Fibroblast of skin of abdomen (primary cell): ENCODE measurements at regions not wholly inside any gene's neighbourhood (a gene's known extent, or its start where the extent isn't known, plus 50 kb on each side); places are given as distances from the start of the nearest gene placed in this dataset.

Experiments
- DNase-seq: peaks from one replicate; pipeline ENCODE4 v3.0.0-alpha.2; 2013

DNA sequence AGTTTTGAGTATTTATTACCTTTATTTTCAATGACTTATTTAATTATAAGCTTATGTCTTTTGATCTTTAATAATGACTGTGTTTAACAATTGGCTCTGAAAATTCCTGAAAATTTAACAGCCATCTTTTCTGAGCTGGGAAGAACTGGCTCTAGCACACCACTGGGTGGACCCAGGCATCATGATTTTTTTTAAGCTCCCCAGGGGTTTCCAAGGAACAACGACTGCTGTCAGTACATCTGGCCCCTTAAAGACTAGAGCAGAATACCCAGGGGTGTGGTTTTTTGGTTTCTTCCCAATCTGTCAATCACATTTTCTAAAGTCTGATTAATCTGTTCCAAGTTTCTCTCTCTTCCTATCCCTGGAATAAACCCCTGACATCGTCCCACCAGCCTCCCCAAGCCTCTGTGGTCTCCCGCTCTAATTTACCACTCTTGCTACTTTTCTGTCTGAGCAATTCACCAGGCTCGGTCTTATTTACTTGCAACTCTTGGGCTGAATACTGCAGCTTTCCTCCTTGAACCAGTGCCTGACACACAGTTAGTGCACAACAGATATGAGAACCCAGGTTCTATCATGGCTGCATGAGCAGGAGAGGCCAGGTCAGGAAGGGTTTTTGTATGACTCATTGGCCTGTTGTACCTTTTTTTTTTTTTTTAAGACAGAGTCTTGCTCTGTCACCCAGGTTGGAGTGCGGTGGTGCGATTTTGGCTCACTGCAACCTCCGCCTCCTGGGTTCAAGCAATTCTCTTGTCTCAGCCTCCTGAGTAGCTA, 321.9 kb downstream of the ZSWIM6 start:
- no peak for DNase-seq

DNA sequence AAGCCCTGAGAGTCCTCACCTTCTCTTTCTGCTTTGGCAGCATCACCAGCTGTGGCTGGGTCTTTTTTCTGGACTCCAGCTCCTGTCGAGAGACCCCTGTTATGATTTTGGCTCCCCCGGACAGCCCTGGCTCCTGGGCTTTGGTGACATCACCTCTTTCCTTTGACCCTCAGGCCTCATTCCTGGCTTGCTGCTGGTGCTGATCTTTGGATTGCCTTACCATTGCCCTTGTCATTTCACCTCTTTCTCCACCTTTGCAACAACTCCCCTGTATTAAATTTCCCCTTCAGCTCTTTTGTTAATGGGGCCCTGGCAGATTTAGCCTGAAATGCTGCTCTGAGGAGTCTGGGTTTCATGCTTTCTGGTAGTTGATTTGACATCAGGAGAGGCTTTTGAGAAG, 322.8 kb downstream of the ZSWIM6 start:
- DNase-seq: no peak

DNA sequence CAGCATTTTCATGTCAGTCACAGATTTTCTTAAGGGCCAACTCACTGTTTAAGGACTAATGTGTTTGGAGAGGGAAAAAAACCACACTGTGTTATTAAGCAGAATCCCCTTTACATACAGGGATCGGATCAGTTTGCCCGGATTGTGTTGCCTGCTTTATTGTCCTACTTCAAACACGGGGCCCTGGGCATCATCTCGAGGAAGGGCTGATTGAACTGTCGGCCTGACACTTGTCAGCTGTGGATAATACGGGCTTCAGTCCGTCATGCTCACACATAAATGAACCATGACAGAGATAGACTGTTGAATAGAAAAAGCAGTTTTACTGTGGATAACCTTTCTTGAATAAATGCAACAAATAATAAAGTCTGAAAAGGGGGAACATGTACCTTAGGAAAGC, 325.0 kb downstream of the ZSWIM6 start:
- DNase-seq: no peak

DNA sequence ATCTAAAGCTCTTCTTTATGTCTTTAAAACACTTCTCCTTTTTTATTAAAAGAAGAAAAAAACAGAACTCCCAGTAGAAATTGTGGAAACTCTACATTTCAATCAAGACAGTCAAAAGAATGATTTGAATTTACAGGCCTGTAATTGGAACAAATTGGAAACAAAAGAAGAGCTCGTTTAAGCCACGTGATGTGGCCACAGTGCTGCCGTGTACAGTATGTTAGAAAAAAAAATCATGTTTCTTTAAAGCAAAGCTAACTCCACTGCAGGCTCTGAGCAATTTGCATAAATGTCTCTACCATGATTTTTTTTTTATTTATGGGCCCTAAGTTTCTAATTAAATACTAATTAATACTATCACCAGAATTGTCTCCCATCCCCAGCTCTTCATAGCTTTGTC, 325.6 kb downstream of the ZSWIM6 start:
- no peak for DNase-seq

DNA sequence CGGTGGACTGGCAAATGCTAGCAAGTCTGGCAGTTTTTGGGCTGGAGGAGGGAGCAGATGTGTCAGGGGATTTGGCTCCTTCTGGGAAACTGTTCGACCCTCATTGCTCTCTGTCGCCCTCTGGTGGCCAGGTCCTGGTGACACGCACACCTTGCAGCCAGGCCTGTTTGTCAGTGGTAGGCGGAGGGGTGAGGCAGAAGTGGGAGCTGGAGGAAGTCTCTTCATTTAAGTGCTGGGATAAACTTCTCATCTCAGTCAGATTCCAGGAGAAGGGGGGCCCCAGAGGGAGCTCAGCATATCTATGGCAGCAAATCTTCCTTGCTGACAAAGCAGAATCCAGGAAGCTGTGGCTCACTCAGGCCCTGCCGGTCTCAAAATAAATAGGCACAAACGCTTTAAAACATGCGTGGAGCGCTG, 326.5 kb downstream of the ZSWIM6 start:
- peak; percentile 71 for DNase-seq

DNA sequence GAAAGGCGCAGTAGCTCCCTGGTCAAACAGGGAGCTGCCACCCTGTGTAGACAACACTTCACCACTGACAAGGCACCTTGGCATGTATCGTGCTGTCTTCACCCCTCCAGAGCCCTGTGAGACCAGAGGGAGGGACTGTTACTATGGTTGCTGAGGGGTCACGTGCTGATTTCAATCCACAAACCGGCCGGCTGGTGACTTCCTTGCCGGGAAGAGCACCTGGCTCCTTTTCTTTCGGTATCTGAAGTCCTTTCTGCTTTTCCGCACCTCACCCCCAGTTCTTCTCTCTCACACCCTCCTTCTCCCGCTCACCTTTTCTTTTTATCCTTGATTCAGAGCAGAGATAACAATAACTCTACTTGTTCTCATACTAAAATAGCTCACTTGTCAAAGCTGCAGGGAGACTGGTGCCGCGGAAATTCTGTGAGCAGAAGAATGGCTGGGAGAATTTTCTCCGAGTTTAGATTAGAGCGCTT, 327.2 kb downstream of the ZSWIM6 start:
- no peak for DNase-seq

DNA sequence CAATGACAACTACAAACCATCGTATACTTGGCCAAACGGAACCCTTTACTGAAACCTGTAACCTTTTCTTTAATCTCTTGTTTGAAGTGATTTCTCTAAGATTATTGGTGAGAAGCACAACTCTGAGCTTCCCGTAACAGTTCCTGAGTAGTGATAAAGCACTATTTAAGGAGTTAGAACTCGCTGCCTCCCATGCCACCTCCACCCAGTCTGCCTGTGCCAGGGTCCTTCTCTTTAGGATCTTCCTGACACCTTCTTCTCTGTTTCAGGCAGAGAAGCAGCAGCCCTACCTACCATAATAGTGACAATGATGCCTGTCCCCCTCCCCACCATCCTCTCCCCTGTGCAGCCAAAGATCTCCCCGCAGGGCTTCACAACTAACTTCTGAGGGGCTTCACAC, 330.6 kb downstream of the ZSWIM6 start:
- DNase-seq: no peak

DNA sequence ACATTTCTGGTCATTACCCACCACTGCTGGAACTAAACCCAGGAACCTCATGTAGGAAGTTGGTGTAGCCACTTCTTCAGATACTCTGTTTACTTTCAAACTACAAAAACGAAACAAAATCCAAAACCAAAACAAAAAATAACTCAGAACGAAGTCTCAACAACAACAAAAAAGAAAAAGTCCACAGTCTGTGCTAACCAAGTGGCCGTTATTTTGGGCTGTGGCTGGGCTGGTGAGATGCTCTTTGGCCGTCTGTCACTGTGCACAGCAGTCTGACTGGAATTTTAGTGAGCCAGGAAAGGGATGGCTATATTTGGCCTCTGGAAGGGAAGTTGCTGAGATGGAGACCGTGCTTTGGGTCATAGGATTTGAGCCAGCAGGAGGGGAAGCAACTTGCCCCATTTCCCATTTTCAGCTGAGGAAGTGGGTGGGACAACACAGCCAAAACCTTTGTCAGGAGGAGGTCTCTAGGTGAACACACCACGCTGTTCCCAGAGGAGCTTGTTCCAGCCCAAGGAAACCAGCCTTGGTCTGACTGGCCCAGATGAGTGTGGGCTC, 334.1 kb downstream of the ZSWIM6 start:
- no peak for DNase-seq

DNA sequence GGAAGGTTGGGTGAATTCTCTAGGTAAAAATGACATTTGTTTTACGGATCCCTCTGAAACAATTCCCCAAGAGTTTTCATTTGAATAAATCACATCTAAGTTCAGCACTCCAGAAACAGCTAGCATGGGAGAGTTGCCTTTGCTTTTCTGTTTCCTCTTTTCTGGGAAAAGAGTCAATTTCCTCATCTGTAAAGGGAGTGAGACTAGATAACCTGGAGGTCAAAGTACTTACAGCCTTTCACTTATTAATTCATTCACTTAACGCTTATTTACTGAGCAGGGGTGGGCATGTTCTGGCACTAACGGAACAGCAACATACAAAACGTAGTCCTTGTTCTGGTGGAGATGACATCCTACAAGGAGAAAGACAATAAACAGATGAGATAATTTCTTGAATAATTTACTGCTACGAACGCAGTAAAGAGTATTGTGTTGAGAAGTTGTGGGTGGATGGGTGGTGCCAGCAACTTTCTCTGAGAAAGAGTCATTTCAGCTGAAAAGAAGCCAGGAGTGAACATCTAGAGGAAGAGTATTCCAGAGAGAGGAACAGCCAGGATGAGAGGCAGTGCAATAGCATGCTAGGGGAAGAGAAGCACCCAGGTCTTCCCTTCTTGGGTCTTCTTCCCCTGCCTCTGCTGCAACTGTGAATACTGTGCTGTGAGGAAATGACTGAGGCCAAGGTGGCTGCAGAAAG, 335.6 kb downstream of the ZSWIM6 start:
- DNase-seq: no peak

DNA sequence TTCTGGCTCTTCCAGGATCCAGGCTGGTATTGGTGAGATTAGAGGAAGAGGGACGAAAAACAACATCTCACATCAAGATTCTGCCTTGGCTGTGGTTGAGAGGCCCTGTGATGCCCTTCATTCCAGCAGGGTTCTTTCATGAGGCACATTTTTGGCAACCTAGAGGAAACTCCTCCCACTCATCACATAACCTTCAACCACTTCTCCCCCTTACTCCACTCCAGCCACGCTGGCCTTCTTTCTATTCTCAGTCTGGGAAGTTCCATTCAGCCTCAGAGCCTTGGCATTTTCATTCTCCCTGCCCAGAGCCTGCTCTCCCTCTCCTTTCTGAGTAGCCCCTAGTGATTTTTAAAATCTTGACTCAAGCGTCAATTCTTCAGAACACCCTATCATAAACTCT, 337.5 kb downstream of the ZSWIM6 start:
- no peak for DNase-seq

DNA sequence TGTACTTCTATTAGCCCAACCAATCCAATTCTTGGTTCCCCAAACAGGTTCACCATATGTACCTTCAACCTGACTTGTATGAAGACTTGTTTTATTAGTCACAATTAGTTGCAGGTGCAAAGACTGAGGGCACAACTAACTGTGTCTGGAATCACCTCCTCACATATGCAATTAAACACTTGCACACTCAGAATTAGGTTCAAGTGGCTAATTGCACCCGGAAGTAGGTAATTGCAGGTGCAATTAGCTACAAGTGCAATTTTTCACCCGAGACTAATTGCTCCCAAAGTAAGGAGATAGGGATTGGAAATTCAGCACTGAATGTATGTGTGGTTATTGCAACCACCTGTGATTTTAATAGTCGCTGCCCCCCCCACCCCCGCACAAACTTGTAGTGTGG, 338.9 kb downstream of the ZSWIM6 start:
- DNase-seq: no peak

DNA sequence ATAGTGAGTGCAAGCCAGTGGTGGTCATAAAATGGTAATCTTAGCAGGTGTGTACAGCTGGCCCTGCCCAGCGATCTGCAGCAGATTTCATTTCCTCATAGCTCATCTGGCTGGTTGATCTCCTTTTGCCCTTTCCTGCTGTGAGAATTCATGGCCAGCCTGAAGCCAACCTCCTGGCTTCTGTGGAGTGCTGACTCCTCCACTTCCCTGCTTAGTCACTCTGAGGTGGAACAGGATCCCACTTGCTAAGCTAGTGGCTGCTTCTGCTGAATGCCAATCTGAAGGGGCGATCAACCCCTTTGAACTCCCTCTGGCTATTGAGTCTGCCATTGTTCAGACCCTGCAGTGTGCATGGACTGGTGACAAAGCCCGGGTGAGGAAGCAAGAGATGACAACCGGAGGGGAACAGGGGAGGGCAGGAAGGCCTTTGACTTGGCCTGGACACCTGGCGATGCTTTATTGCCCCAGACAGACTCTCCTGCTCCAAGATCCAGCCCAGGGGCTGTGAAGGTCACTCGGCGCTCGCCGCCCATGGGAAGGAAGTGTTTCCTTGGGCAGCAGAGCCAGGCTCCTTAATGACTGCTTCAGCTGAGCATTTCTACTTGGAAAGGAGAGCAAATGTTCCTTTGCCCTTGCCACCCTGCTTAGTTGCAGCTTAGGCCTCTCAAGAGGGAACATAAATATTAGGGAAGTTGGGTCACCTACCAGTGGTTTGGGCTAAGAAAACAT, 341.1 kb downstream of the ZSWIM6 start:
- DNase-seq: peak; percentile 6

DNA sequence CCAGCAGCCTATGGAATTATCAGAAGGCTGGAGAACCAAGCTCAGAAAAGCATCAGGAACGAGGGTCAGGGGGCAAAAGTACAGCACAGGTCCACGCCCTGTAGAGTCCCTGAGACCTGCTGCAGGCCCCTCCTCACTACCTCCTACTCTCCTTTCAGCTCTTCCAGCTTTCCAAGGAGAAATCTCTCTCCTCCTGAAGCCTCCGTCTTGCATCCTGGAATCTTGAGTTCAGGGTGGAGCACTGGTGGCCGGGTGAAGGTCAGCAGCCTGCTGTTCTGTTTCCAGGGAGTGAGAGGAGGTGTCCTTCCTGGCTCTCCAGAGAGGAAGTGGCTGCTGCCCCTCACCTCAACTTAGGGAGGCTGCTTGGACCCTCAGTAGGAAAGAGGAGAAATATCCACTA, 342.3 kb downstream of the ZSWIM6 start:
- DNase-seq: no peak

DNA sequence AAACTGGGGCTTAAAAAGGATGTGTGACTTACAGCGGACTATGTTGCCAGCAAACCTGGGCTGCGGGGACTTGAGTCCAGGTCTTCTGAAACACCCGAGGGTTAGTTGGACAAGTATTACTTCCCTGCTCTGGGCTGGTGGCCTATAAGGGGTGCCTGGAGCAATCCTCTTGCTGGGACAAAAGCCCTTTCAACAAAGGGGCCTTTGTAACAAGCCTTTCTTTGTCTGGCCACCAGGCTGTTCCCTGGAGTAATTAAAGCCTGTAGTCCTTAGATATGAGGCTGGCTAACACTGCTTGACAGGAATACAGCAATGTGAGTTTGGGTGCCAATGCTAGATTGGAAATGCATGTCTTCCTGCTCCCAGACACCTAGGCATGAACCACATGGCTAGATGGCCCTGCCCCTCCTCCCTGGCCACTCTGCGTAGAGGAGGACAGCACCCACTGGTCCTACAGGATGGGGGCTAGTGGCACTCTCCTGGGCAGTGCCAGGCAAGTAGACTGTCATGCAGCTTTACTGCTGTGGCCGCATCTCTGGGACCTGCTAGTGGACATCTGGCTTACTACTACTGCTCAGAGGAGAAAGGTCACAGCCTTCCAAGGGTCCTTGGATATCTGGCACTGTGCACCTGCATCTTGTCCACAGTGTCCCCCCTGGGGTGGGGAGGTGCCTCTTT, 343.1 kb downstream of the ZSWIM6 start:
- DNase-seq: peak; percentile 5

DNA sequence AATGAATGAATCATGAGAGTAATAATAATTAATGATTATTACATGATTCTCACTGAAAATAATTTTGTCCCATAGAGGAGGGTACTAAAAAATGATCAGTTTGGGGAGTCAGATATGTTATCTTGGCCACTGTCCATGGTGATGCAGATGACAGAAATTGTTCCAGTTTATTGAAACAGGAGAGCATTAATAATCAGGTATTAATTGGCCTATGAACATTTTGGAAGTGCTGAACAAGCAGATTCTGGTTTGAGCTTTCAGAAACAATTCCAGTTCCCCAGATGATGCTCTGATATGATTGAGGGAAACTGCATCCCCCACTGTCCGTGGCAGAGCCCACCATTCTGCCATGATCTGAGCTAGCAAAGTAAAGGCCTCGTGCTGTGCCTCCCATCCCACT, 345.2 kb downstream of the ZSWIM6 start:
- no peak for DNase-seq

DNA sequence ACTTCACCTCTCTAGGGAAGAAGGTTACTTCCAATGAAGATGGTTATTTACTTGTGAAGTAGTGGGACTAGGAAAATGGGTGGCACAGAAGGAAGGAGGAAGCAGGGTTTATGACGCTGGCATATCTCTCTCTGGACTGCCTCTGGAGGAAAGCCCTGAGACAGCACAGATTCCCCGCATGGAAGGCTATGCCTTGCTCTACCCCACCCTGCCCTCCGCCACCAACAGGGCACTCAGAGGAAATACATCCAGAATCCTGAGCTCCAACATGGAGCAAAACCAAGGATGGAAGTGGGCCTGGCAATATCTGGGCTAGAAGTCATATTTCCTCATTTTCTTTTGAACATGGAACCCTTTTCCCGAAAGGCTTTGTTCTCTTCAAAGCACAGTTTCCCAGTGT, 346.9 kb downstream of the ZSWIM6 start:
- no peak for DNase-seq

DNA sequence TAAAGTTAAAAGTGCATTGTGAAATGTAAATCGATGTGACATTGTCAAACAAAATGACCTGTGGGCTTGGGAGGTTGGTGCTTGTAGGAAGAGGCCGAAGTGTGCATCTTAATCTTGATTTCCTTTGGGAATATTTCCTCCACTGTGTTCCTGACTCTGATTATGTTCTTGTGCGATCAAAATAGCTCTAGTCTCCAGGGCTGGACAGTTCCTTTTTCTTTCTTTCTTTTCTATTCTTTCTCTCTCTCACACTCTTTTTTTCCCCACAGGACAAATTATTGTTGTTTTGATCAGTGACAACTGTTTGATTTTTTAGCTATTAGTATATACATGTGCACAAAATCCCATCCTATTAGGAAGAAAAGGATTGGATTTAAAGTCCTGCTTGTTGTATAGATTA, 347.5 kb downstream of the ZSWIM6 start:
- DNase-seq: no peak

DNA sequence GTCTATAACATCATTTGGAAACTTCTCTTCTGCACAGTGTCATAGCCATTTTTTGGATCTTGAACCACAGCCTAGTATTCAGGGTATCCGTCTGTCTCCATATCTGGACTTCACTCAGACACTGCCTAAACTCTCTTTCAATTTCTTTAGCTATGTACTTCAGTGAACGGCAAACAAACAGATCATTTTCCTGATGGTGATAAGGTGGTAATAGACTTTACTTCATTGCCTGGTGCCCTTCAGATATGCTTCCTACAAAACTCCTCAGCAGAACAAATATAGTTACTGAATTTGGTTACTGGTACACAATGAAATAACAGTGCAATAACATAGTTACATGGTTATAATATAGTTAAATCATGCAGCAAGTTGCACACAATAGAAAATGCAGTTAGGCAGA, 348.2 kb downstream of the ZSWIM6 start:
- DNase-seq: no peak

DNA sequence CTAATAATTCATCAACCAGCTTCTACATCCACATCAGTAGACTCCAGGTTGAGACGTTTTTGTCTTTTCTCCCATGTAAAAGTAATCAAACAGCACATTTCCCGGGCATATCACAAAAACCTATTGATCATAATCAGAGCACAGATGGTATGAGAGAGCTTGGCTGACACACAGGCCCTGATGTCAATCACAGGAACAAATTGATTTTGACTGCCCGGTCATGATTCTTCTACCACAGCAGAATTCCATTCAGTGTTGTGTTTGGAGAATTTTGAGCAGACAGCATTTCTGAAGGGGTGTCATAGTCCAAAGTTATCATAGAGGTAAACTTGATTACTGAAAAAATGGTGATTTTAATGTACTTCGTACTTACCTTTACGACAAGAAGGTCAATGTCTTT, 351.1 kb downstream of the ZSWIM6 start:
- no peak for DNase-seq

DNA sequence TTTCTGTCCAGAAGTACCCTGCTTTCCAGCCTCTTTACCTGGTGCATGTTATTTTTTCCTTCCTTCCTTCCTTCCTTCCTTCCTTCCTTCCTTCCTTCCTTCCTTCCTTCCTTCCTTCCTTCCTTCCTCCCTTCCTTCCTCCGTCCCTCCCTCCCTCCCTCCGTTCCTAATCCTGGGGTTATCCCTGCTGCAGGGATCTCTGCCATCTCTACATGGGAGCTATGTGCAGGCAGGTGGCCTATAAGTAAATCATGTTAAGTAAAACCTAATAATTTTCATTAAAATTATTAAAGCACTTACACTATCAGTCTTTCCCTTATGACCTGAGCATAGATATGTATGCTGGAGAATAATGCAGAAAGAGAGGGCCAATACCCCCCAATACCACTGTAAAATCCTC, 351.9 kb downstream of the ZSWIM6 start:
- DNase-seq: no peak

DNA sequence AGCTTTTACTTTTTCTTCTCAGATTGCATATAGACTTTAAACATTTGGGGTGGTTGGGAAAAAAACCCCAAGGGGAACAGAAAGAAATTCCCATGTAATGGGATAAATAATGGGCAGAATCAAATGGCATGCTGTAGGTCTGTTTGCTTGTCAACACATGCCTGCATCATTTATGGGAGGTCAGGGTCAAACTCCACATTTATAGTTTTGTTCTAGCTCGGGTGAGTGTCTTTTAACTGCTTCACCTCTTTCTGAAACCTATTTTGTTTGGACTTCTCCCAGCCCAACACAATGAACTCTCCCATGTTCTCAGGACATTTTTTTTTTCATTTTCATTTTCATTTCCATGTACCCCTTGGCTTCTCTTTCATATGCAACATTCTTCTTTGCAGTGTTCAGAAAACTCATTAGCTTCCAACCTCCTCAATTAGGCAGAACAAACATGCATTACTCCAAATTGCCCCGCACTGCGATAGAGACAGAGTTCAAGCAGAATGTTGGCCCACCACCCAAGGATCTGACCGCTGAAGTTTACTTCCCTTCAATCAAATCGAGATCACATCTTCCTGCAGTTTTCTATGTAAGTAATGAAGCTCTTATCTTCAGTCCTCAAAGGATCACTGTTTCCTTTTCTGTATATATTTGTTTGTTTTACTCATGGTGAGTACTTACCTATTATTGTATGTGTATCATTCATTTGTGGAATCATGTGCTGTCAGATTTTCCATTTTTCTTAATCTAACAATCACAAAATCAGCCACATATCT, 354.6 kb downstream of the ZSWIM6 start:
- DNase-seq: no peak

DNA sequence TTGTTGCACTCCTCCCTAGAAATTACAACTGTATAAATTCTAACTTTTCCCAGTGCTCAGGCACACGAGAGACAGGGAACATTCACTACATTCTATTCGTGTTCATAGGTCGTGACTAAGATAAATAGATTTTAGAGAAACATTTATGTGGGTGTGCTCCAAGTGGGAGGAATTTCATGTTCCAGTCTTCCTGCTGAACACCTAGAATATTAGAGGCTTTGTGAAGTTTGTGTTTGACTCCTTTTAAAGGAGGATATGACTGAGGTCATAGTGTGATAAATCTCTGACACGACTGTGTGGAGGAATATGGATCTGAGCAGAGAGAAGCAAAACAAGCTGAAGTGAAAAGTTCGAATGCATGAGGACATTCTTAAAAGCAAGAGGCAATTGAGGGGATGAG, 355.3 kb downstream of the ZSWIM6 start:
- no peak for DNase-seq
